IMR-90 (cell line): ENCODE measurements at regions not wholly inside any gene's neighbourhood (a gene's known extent, or its start where the extent isn't known, plus 50 kb on each side); places are given as distances from the start of the nearest gene placed in this dataset.

Experiments
- ATAC-seq: fragments of 200-7000 bp; cut with Tn5 transposase; 2 replicates; pipeline ENCODE4 v1.9.1; 2020; ENCODE audit warnings: low read depth, mild to moderate bottlenecking, moderate library complexity
- BruUV-seq: library from RNA; stranded (reverse); fragments of 400-500 nt; replicated peaks from 2 replicates; lab custom pipeline; 2021; lab: Mats Ljungman, UMichigan
- CTCF ChIA-PET: fragments of 300-600 bp; formaldehyde crosslinking; extraction: SDS; loops from one replicate; lab custom pipeline; 2021; ENCODE audit warnings: antibody characterized with exemption; lab: Yijun Ruan, JAX
- POLR2A ChIA-PET: fragments of 300-600 bp; sonication (Branson Sonifier 250); formaldehyde crosslinking; loops from one replicate; lab custom pipeline; 2022; ENCODE audit warnings: antibody characterized with exemption; ENCODE audit not compliant: unreplicated experiment; lab: Charles Lee
- DNase-seq: peaks from one replicate; pipeline ENCODE4 v3.0.0; 2013
- H2AFZ ChIP-seq: replicated peaks from 2 replicates; pipeline ENCODE3; 2013; ENCODE audit warnings: low read length, mild to moderate bottlenecking; ENCODE audit not compliant: poor library complexity
- H2AK5ac ChIP-seq: 2 replicates; pipeline ENCODE4 v1.6.1; 2013; ENCODE audit warnings: low read depth, low read length, inconsistent platforms
- H2AK9ac ChIP-seq: replicated peaks from 2 replicates; pipeline ENCODE3; 2013; ENCODE audit warnings: mild to moderate bottlenecking, low read depth, low read length, moderate library complexity; ENCODE audit not compliant: poor library complexity
- H2BK120ac ChIP-seq: 2 replicates; pipeline ENCODE4 v1.6.1; 2013; ENCODE audit warnings: low read depth, low read length, inconsistent platforms
- H2BK15ac ChIP-seq: 3 replicates; pipeline ENCODE4 v1.6.1; 2013; ENCODE audit warnings: low read depth, low read length, inconsistent platforms
- H2BK20ac ChIP-seq: 2 replicates; pipeline ENCODE4 v1.6.1; 2013; ENCODE audit warnings: low read depth, mild to moderate bottlenecking, inconsistent platforms, low read length, moderate library complexity
- H2BK5ac ChIP-seq: 2 replicates; pipeline ENCODE4 v1.6.1; 2013; ENCODE audit warnings: mild to moderate bottlenecking, low read depth, low read length, inconsistent platforms; ENCODE audit not compliant: poor library complexity, severe bottlenecking
- H3K14ac ChIP-seq: replicated peaks from 2 replicates; pipeline ENCODE4 v1.6.1; 2013; ENCODE audit warnings: low read depth, low read length, inconsistent platforms
- H3K18ac ChIP-seq: 2 replicates; pipeline ENCODE4 v1.6.1; 2013; ENCODE audit warnings: low read depth, low read length, control low read depth
- H3K23ac ChIP-seq: 2 replicates; pipeline ENCODE4 v1.6.1; 2013; ENCODE audit warnings: low read depth, low read length, inconsistent platforms
- H3K27ac ChIP-seq: 2 replicates; pipeline ENCODE4 v1.5.1; 2013; ENCODE audit warnings: mild to moderate bottlenecking, control low read depth, low read length; ENCODE audit not compliant: insufficient read depth
- H3K27me3 ChIP-seq: 2 replicates; pipeline ENCODE4 v1.6.1; 2013; ENCODE audit warnings: low read length; ENCODE audit not compliant: control insufficient read depth, insufficient read depth
- H3K36me3 ChIP-seq: 2 replicates; pipeline ENCODE4 v1.6.1; 2013; ENCODE audit warnings: low read length, mixed read lengths; ENCODE audit not compliant: control insufficient read depth, insufficient read depth
- H3K4ac ChIP-seq: 2 replicates; pipeline ENCODE4 v1.6.1; 2013; ENCODE audit warnings: low read depth, low read length, inconsistent platforms
- H3K4me1 ChIP-seq: 2 replicates; pipeline ENCODE4 v1.6.1; 2013; ENCODE audit warnings: low read length, mixed read lengths; ENCODE audit not compliant: control insufficient read depth, insufficient read depth
- H3K4me2 ChIP-seq: 2 replicates; pipeline ENCODE4 v1.6.1; 2013; ENCODE audit warnings: low read depth, mild to moderate bottlenecking, control low read depth, low read length, moderate library complexity
- H3K4me3 ChIP-seq: 2 replicates; pipeline ENCODE4 v1.5.1; 2013; ENCODE audit warnings: low read depth, mild to moderate bottlenecking, control low read depth, low read length, moderate library complexity; ENCODE audit not compliant: insufficient read depth
- H3K56ac ChIP-seq: 2 replicates; pipeline ENCODE4 v1.6.1; 2013; ENCODE audit warnings: low read length, inconsistent platforms; ENCODE audit not compliant: insufficient read depth; ENCODE audit errors: extremely low read depth
- H3K79me1 ChIP-seq, 2 experiments: 2 replicates each; pipeline ENCODE4 v1.6.1; 2013; ENCODE audit warnings: low read length in 2 of 2, inconsistent platforms in 1 of 2, low read depth in 1 of 2
- H3K9ac ChIP-seq: 2 replicates; pipeline ENCODE4 v1.6.1; 2013; ENCODE audit warnings: low read depth, low read length, control low read depth
- H3K9me1 ChIP-seq: 2 replicates; pipeline ENCODE4 v1.6.1; 2013; ENCODE audit warnings: low read length, inconsistent platforms; ENCODE audit not compliant: insufficient read depth
- H3K9me3 ChIP-seq: 2 replicates; pipeline ENCODE4 v1.6.1; 2013; ENCODE audit warnings: low read length; ENCODE audit not compliant: control insufficient read depth, insufficient read depth
- H4K20me1 ChIP-seq: 2 replicates; pipeline ENCODE4 v1.6.1; 2013; ENCODE audit warnings: low read length, inconsistent platforms; ENCODE audit not compliant: insufficient read depth
- H4K5ac ChIP-seq: 2 replicates; pipeline ENCODE4 v1.6.1; 2013; ENCODE audit warnings: mild to moderate bottlenecking, low read depth, low read length, control low read depth
- H4K8ac ChIP-seq, 2 experiments: 2 replicates each; pipeline ENCODE4 v1.6.1; 2013; ENCODE audit warnings: low read depth in 2 of 2, low read length in 2 of 2, control low read depth in 1 of 2, inconsistent platforms in 1 of 2
- H4K91ac ChIP-seq: 2 replicates; pipeline ENCODE4 v1.6.1; 2013; ENCODE audit warnings: low read depth, low read length, inconsistent platforms; ENCODE audit not compliant: insufficient read depth
- CHD1 ChIP-seq: IDR thresholded peaks from 2 replicates; pipeline ENCODE4 v1.6.1; 2012; ENCODE audit warnings: low read depth, low read length, improper control_type of control experiment
- MAFK ChIP-seq: IDR thresholded peaks from 2 replicates; pipeline ENCODE4 v1.6.1; 2012; ENCODE audit warnings: low read depth, low read length, improper control_type of control experiment
- MXI1 ChIP-seq: IDR thresholded peaks from 2 replicates; pipeline ENCODE4 v1.6.1; 2012; ENCODE audit warnings: low read depth, mild to moderate bottlenecking, low read length, moderate library complexity, borderline replicate concordance
- NFE2L2 ChIP-seq: fragments of 150-350 bp; IDR thresholded peaks from 2 replicates; pipeline ENCODE4 v1.6.1; 2016; ENCODE audit warnings: low read depth, mild to moderate bottlenecking, low read length
- POLR2A ChIP-seq: IDR thresholded peaks from 2 replicates; pipeline ENCODE4 v1.6.1; 2012; ENCODE audit warnings: mild to moderate bottlenecking, low read depth, low read length
- RAD21 ChIP-seq: IDR thresholded peaks from 2 replicates; pipeline ENCODE4 v1.6.1; 2012; ENCODE audit warnings: low read length, improper control_type of control experiment
- RCOR1 ChIP-seq: IDR thresholded peaks from 2 replicates; pipeline ENCODE4 v1.6.1; 2012; ENCODE audit warnings: mild to moderate bottlenecking, low read length, improper control_type of control experiment; ENCODE audit not compliant: insufficient replicate concordance
- RFX5 ChIP-seq: IDR thresholded peaks from 2 replicates; pipeline ENCODE4 v1.8.0; 2012; ENCODE audit warnings: low read depth, mild to moderate bottlenecking, low read length, moderate library complexity
- SMC3 ChIP-seq: fragments of 150-350 bp; IDR thresholded peaks from 2 replicates; pipeline ENCODE4 v1.6.1; 2016; ENCODE audit warnings: low read depth, mild to moderate bottlenecking, antibody characterized with exemption, low read length, moderate library complexity
- WGBS, 2 experiments: methylation state at CpG; one replicate each; pipeline versions ENCODE4 v1.1.5 to v1.1.7; 2013; ENCODE audit warnings: missing lambda C conversion rate in 2 of 2; ENCODE audit not compliant: insufficient read length in 1 of 2; ENCODE audit errors: extremely low coverage in 2 of 2; 5-methylcytosine and 5-hydroxymethylcytosine counted together
- dilution Hi-C: fragments of 300-500 bp; cut with HindIII; formaldehyde crosslinking; loops from one replicate; pipeline ENCODE4 v1.14.3; 2018; ENCODE audit warnings: low sequenced_read_pairs; ENCODE audit not compliant: unreplicated experiment
- in situ Hi-C: fragments of 300-500 bp; cut with MboI; formaldehyde crosslinking; loops from 3 replicates; pipeline ENCODE4 v1.14.3; 2019; ENCODE audit warnings: low sequenced_read_pairs, inconsistent platforms, mixed read lengths
- intact Hi-C: fragments of 100-400 bp; cut with micrococcal nuclease; formaldehyde crosslinking; loops from 2 replicates; pipeline ENCODE4 v1.10.0; 2022

DNA sequence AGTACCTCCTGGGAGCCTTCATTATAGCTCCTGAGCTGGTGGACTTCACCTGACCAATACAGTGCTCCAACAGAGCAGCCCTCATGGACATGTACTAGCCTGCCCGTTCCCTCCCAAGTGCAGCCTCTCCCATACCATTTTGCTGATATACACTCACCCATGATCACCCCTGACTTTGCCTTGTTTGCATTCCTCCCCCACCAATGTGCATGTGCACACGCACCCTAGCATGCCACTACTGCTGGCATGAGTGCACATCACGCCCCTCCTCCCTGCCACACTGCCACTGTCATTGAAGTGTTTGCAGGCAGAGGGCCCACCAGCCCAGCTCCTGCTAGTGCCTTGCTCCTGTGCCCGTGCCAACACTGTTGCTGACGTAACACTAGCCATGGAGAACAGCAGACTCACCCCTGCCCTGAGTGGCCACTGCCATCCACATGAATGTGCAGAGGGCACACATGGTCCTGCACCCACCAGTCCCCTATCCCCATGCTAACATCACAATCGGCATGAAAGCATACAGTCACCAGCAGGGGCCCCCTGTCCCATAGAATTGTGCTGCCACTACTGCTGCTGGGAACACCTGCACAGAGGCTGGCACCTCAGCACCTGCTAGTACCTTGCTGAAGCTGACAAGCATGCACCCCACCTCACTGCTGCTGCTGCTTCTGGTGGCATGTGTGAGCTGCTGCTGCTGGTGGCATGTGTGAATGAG is 110.3 kb downstream of the SINHCAF start:
- no peak overlapping the region for H3K27ac ChIP-seq
- no peak overlapping the region for H2BK5ac ChIP-seq
- dilution Hi-C loops (no loop called here), intact Hi-C loops (no loop called here), in situ Hi-C loops (no loop called here)
- TF ChIP-seq POLR2A, result no peak
- no peak for TF ChIP-seq RAD21
- TF ChIP-seq MAFK, result no peak
- no peak for TF ChIP-seq SMC3
- TF ChIP-seq NFE2L2, result no peak
- no peak for TF ChIP-seq MXI1
- TF ChIP-seq RCOR1, result no peak
- no peak for TF ChIP-seq RFX5
- no peak for TF ChIP-seq CHD1
- no peak overlapping the region for H3K23ac ChIP-seq
- peaks cover 26% of the 10 kb centered on the region for H3K27me3 ChIP-seq
- ATAC-seq, result no peak
- POLR2A ChIA-PET, result no interaction called here
- no peak overlapping the region for H2AK9ac ChIP-seq
- no peak overlapping the region for H3K4me2 ChIP-seq
- no peaks in the 10 kb centered on the region for H3K9me3 ChIP-seq
- H3K79me1 ChIP-seq, result no peaks in the 10 kb centered on the region
- DNase-seq, result no peak
- no peak overlapping the region for H2BK15ac ChIP-seq
- no peak overlapping the region for H2BK120ac ChIP-seq
- no peaks in the 10 kb centered on the region for H3K36me3 ChIP-seq
- H3K4me1 ChIP-seq, result no peaks in the 10 kb centered on the region
- BruUV-seq, result no TSS peak
- H2AK5ac ChIP-seq, result no peak overlapping the region
- H3K56ac ChIP-seq, result no peak overlapping the region
- H2AFZ ChIP-seq, result no peak overlapping the region
- no peak overlapping the region for H4K5ac ChIP-seq
- H3K9ac ChIP-seq, result no peak overlapping the region
- H3K14ac ChIP-seq, result no peak overlapping the region
- no peak overlapping the region for H2BK20ac ChIP-seq
- WGBS, 2 experiments, result 70% methylated on average over 3 of the region's 6 CpGs; no CpG with 5 or more reads in 1 of the 2 experiments
- H4K20me1 ChIP-seq, result no peaks in the 10 kb centered on the region
- no peak overlapping the region for H3K4me3 ChIP-seq
- no peak overlapping the region for H3K4ac ChIP-seq
- no peak overlapping the region for H3K18ac ChIP-seq
- CTCF ChIA-PET, result no interaction called here
- H4K8ac ChIP-seq, result no peak overlapping the region
- H3K9me1 ChIP-seq, result no peaks in the 10 kb centered on the region
- no peak overlapping the region for H4K91ac ChIP-seq
